ENCODE measurements at regions not wholly inside any gene's neighbourhood (a gene's known extent, or its start where the extent isn't known, plus 50 kb on each side); places are given as distances from the start of the nearest gene placed in this dataset.

- CTCF ChIA-PET, result no interaction called here
- BruUV-seq (replicated peaks), result no TSS peak
Observed at GRCh38 chr17:70493277-70493874, 324.0 kb downstream of the KCNJ2 start.

GRCh38 chr17:70498631-70499030 is 329.3 kb downstream of the KCNJ2 start:
- ChIA-PET POLR2A (ENCODE audit: unreplicated experiment) (no interaction called here), CTCF (no interaction called here)
- no peaks in the 10 kb centered on the region for H3K9me2 ChIP-seq (replicated peaks; ENCODE audit: low read length)
- BruUV-seq (replicated peaks), result no TSS peak
- no peak for DNase-seq
- H3K9ac ChIP-seq (ENCODE audit: low read length), result no peak overlapping the region
- no peaks in the 10 kb centered on the region for H3K36me3 ChIP-seq (ENCODE audit: low read depth, low read length)
- H3K4me2 ChIP-seq (ENCODE audit: low read length), result no peak overlapping the region
- no peaks in the 10 kb centered on the region for H3K79me2 ChIP-seq (ENCODE audit: low read length)
- H3K9me3 ChIP-seq (ENCODE audit: low read length), result no peaks in the 10 kb centered on the region
- TF ChIP-seq EZH2 (IDR thresholded peaks at IDR 0.05; ENCODE audit: low read length, unreplicated experiment), result no peak
- TF ChIP-seq EZH2phosphoT487 (IDR thresholded peaks at IDR 0.05; ENCODE audit: borderline replicate concordance, low read length), result no peak
- TF ChIP-seq CTCF (conservative IDR thresholded peaks at IDR 0.05; ENCODE audit: low read depth, low read length), result no peak
- no peak overlapping the region for H3K27ac ChIP-seq (ENCODE audit: low read length)
- no peaks in the 10 kb centered on the region for H3F3A ChIP-seq (ENCODE audit: low read length, unreplicated experiment)
- no peaks in the 10 kb centered on the region for H4K20me1 ChIP-seq (ENCODE audit: low read length)
- no peaks in the 10 kb centered on the region for H3K4me1 ChIP-seq (ENCODE audit: insufficient read depth, low read length)
- no peak overlapping the region for H2AFZ ChIP-seq (ENCODE audit: low read length)
- H3K27me3 ChIP-seq (ENCODE audit: low read length), result peaks cover 58% of the 10 kb centered on the region
- no peak overlapping the region for H3K4me3 ChIP-seq (ENCODE audit: low read length)
- intact Hi-C loops (cut with micrococcal nuclease), result no loop called here
- no peak for ATAC-seq

More at GRCh38 chr17:70493277-70493874, 324.0 kb downstream of the KCNJ2 start:
- no peak overlapping the region for H3K4me3 ChIP-seq (ENCODE audit: low read length)
- intact Hi-C loops (cut with micrococcal nuclease), result no loop called here
- no peak overlapping the region for H2AFZ ChIP-seq (ENCODE audit: low read length)
- no peak overlapping the region for H3K27ac ChIP-seq (ENCODE audit: low read length)
- no peaks in the 10 kb centered on the region for H3F3A ChIP-seq (ENCODE audit: low read length, unreplicated experiment)
- no peaks in the 10 kb centered on the region for H3K36me3 ChIP-seq (ENCODE audit: low read depth, low read length)
- H3K4me1 ChIP-seq (ENCODE audit: insufficient read depth, low read length), result no peaks in the 10 kb centered on the region
- peaks cover 38% of the 10 kb centered on the region for H3K27me3 ChIP-seq (ENCODE audit: low read length)
- no peak overlapping the region for H3K9ac ChIP-seq (ENCODE audit: low read length)
- TF ChIP-seq CTCF (conservative IDR thresholded peaks at IDR 0.05; ENCODE audit: low read depth, low read length) (peak; percentile 39; the same call in 1 of the 2 replicates), EZH2phosphoT487 (IDR thresholded peaks at IDR 0.05; ENCODE audit: borderline replicate concordance, low read length) (no peak), EZH2 (IDR thresholded peaks at IDR 0.05; ENCODE audit: low read length, unreplicated experiment) (no peak)
- DNase-seq (no peak), ATAC-seq (peak; percentile 43; the same call in 1 of the 2 replicates)
- no peaks in the 10 kb centered on the region for H3K79me2 ChIP-seq (ENCODE audit: low read length)
- POLR2A ChIA-PET (ENCODE audit: unreplicated experiment), result no interaction called here
- no peak overlapping the region for H3K4me2 ChIP-seq (ENCODE audit: low read length)
- no peaks in the 10 kb centered on the region for H3K9me2 ChIP-seq (replicated peaks; ENCODE audit: low read length)
- no peaks in the 10 kb centered on the region for H3K9me3 ChIP-seq (ENCODE audit: low read length)
- H4K20me1 ChIP-seq (ENCODE audit: low read length), result no peaks in the 10 kb centered on the region

GRCh38 chr17:70499067-70499786 is 329.9 kb downstream of the KCNJ2 start:
- CTCF ChIA-PET, result no interaction called here
- Histone ChIP-seq H3K9me2 (replicated peaks; ENCODE audit: low read length) (no peaks in the 10 kb centered on the region), H3K9me3 (ENCODE audit: low read length) (no peaks in the 10 kb centered on the region), H3K36me3 (ENCODE audit: low read depth, low read length) (no peaks in the 10 kb centered on the region), H3K4me1 (ENCODE audit: insufficient read depth, low read length) (no peaks in the 10 kb centered on the region), H3K27me3 (ENCODE audit: low read length) (peaks cover 60% of the 10 kb centered on the region), H3K4me2 (ENCODE audit: low read length) (no peak overlapping the region), H3K4me3 (ENCODE audit: low read length) (no peak overlapping the region), H3K9ac (ENCODE audit: low read length) (no peak overlapping the region), H3F3A (ENCODE audit: low read length, unreplicated experiment) (no peaks in the 10 kb centered on the region), H3K27ac (ENCODE audit: low read length) (no peak overlapping the region), H2AFZ (ENCODE audit: low read length) (no peak overlapping the region), H4K20me1 (ENCODE audit: low read length) (no peaks in the 10 kb centered on the region), H3K79me2 (ENCODE audit: low read length) (no peaks in the 10 kb centered on the region)
- POLR2A ChIA-PET (ENCODE audit: unreplicated experiment), result interaction anchor here (0.6 kb wide), 1 partner anchor 711 kb away, joined by 3 read pairs; no protein-coding TSS in a partner anchor
- TF ChIP-seq EZH2 (IDR thresholded peaks at IDR 0.05; ENCODE audit: low read length, unreplicated experiment), result no peak
- TF ChIP-seq EZH2phosphoT487 (IDR thresholded peaks at IDR 0.05; ENCODE audit: borderline replicate concordance, low read length), result no peak
- no peak for TF ChIP-seq CTCF (conservative IDR thresholded peaks at IDR 0.05; ENCODE audit: low read depth, low read length)
- DNase-seq, result no peak
- intact Hi-C loops (cut with micrococcal nuclease), result no loop called here
- BruUV-seq (replicated peaks), result no TSS peak
- no peak for ATAC-seq
